Stimulated activated CD8-positive, alpha-beta memory T cell treated with anti-CD3 and anti-CD28 coated beads, Interleukin-4, amount 100 ng/mL, for 4 hours (primary cell): ENCODE measurements at regions not wholly inside any gene's neighbourhood (a gene's known extent, or its start where the extent isn't known, plus 50 kb on each side); places are given as distances from the start of the nearest gene placed in this dataset.
"Not testable (repeated sequence)": the region's sequence is repeated elsewhere in the genome, so short reads cannot be mapped to it uniquely, and the experiment has no call there.

Experiments used
- DNase-seq, 2 donors: peaks; one replicate each; pipeline ENCODE4 v3.0.0-alpha.2; 2020; ENCODE audit warnings: low read depth in 2 of 2, low spot score in 1 of 2

DNA sequence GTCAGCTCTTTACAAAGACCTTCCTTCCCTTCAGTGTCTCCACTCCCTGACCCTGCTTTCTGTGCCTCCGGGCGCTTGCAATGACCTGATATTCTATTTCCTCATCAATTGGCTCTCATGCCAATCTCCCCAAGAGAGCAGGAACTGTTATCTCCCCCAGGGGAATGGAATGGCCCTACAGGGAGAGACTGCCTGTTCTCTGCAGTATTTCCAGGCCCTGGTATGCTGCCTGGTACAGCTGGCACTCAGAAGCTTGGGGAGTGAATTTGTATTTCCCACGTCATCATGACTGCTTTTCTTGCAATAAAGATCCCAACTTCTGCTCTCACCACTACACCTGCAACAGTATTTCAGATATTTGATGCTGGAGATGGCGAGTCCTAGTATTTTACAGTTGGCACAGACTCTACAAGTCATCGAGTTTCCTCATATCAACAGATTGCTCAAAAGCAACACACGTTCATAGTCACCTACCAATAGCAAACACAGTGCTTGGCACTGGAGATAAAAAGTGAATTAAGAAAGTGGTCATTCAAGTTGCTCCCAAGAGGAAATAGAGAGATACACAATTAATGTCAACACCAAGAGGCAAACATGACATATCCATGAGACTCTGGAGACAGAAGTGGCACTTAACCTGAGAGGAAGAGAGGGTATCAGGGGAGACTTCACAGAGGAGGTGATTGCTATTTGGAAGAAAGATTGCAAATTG is 90.5 kb upstream of the EGFL6 start:
- no peak for DNase-seq

GRCh38 chrX:13476384-13476783 is 93.0 kb upstream of the EGFL6 start:
- no peak for DNase-seq

DNA sequence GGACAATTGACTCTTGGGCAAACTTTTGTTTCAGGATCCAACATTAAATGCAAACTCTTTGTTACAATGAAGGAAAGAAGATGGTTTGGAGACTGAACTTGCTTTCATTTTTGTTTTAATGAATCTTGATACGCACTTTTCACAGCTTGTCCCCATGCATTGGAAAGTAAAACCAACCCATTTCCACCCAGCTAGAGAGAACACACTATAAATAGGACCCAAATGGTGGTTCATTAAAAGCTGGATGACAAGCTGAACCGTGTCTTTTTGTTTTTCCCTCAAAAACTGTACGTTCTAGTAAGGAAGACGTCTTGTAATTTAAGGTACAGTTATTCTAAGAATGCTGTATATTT is 95.3 kb upstream of the EGFL6 start:
- DNase-seq = no peak

- no peak for DNase-seq
Measured at GRCh38 chrX:13473442-13474163, 95.8 kb upstream of the EGFL6 start.

GRCh38 chrX:13472975-13473374 is 96.4 kb upstream of the EGFL6 start:
- DNase-seq = no peak

DNA sequence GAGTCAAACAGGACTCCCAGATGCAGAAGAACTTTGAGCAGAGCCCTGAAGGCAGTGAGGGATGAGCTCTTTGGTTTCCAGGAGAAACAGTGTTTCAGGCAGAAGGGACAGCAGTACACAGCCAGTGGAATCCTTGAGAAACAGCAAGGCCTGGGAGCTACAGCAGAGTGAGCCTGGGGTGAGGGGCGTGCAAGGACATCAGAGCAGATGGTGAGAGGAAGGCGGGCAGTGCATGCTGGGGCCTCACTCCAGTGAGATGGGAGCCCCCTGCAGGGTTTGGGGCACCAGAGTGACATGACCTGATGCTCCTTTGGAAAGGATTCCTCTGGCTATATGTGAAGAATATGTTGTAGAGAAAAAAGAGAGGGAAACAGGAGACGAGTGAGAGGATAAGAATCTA is 98.1 kb upstream of the EGFL6 start:
- no peak for DNase-seq

- DNase-seq = no peak
Measured at GRCh38 chrX:13470685-13470977, 98.8 kb upstream of the EGFL6 start.

GRCh38 chrX:13469963-13470684 is 99.3 kb upstream of the EGFL6 start:
- DNase-seq = no peak

GRCh38 chrX:13468096-13468495 is 101.3 kb upstream of the EGFL6 start:
- no peak for DNase-seq

DNA sequence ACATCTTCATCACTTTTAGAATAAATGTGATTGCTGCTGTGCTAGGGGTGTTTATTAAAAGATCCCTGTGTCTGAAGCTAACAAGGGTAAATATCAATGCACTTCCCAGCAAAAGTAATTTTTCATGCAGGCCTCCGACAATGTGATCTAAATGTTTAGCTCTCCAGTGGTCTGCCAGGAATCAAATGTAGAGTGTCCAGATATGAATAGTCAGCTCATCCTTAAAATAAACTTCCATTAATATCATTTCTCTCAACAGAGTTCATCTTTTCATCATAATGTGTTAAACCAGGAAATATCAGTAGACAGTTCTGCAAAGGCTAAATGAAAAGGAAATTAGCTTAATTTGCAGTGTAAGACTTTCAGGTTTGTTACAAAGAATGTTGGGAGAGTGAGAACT is 102.2 kb upstream of the EGFL6 start:
- DNase-seq = no peak

DNA sequence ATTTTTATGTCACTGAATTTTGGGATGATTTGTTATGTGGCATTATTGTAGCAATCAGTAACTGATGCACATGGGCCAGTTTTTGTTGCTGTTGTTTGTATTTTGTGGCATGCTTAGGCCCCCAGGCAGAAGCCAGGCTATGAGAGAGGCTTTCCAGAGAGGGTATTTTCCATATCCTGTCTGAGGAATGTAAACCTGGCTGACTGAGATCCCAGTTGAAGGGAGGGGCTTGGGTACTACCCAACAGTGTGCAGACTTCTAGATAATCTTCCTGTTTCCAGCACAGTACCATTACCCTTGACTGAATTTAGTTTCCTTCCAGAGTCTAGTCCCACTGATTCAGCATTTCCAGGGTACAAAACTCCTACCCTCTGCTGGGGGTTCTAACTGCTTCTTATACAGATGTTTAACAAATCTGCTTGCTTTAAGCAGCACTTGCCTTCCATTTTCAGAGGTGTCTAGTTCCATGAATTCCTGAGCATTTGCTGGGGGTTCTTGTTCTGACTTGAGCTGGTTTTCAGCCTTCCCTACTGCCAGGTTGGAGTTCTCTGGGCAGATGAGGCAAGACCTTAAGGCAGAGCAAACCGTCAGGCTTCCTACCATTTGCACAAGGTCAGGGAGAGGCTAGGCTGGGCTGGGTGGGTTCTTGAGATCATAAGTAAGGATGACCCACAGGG is 104.7 kb upstream of the EGFL6 start:
- no peak for DNase-seq

DNA sequence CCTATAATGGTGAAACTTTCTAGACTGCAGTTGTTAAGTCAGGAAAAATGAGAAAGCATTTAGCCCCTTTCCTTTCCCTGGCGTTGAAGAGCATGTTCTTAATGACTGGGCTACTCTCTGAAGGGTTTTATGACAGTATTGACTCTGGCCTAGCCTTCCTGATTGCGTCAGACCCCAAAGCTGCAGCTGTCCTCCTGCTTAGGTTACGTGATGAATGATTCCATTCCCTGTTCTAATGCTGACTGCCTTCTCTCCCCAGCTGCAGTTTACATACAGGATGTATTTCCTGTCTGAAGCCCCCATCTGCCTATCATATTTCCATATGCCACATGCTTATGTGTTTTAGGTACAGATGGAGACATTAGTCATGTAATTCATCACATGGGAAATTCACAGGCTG is 105.8 kb upstream of the EGFL6 start:
- DNase-seq = no peak

- no peak for DNase-seq
Measured at GRCh38 chrX:13452283-13452682, 117.1 kb upstream of the EGFL6 start.

- no peak for DNase-seq
Measured at GRCh38 chrX:13449441-13449840, 120.0 kb upstream of the EGFL6 start.

- DNase-seq = no peak
Measured at GRCh38 chrX:13448941-13449340, 120.5 kb upstream of the EGFL6 start.

DNA sequence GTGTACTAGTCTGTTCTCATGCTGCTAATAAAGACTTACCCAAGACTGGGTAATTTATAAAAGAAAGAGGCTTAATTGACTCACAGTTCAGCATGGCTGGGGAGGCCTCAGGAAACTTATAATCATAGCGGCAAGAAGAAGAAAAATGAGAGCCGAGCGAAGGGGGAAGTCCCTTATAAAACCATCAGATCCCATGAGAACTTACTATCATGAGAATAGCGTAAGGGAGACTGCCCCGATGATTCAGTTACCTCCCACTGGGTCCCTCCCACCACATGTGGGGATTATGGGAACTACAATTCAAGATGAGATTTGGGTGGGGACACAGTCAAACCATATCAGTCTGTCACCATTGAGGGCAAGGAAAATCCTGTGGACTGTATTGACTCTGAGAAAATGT is 121.8 kb upstream of the ATXN3L start:
- DNase-seq = not testable (repeated sequence)

DNA sequence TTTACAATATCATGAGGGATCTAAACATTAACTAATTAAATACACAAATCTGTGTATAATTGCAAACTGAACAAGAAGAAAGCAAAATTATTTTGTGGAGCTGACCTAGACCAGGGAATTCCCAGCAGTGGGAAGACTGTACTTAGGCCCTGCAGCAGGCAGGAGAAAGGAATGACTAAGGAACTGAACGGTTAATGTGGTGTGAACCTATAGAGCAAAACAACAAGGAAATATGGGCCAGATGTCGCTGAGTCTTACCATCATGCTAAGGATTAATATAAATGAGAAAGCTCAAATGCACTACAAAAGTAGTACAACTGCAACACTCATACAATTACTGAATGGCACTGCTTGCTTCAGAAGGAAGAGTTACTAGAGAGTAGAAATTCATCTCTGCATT is 120.3 kb upstream of the ATXN3L start:
- DNase-seq = no peak

GRCh38 chrX:13433298-13433605 is 113.4 kb upstream of the ATXN3L start:
- DNase-seq = no peak

- DNase-seq = no peak
Measured at GRCh38 chrX:13432414-13433297, 112.8 kb upstream of the ATXN3L start.

DNA sequence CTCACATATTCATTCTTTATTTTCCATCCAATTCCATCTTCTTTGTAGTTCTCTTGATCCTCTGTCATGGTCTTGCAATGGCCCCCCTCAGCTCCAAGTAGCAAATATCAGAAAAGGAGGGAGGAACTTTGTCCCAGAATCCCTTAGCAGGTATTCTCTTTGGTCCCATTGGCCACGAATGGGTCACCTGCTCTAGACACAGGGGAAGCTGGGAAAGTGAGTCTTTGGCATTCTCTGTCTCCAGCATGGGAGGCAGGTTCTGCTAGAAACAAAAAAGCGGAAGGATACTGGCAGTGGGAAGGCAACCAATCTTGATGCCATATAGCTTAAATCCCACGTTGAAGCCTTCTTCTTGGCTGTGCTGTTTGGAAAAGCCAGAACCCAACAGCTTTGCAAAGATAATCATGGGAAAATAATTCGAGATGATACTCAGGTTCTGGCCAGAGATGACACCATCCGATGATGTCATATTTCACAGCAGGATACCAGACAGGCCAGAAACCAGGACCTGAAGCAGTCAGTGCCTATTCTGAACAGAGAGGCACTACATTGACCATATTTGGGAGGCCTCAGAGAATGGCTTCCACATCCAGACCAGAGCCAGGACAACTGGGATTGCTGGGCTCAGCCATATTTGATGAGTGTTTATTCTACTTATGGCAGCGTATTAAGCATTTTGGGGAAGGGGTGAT is 110.4 kb upstream of the ATXN3L start:
- DNase-seq = no peak
